ENCODE measurements at regions not wholly inside any gene's neighbourhood (a gene's known extent, or its start where the extent isn't known, plus 50 kb on each side); places are given as distances from the start of the nearest gene placed in this dataset.
"Not testable (repeated sequence)": the region's sequence is repeated elsewhere in the genome, so short reads cannot be mapped to it uniquely, and the experiment has no call there.

- intact Hi-C loops (cut with DNase I; ENCODE audit: low total_unique reads), result no loop called here
- Histone ChIP-seq H3K4me1 (no peaks in the 10 kb centered on the region), H3K9me3 (no peaks in the 10 kb centered on the region)
Measured at GRCh38 chr15:59812889-59813288, 123.8 kb upstream of the BNIP2 start.

GRCh38 chr15:59812250-59812870 is 123.2 kb upstream of the BNIP2 start:
- intact Hi-C loops (cut with DNase I; ENCODE audit: low total_unique reads), result no loop called here
- Histone ChIP-seq H3K27me3 (replicated peaks in 1 of 7) (peaks cover 0 to 9% (median 2%) of the 10 kb centered on the region in 7 donors), H3K27ac (no peak overlapping the region), H3K9me3 (no peaks in the 10 kb centered on the region), H3K36me3 (no peaks in the 10 kb centered on the region), H3K4me1 (no peaks in the 10 kb centered on the region), H3K4me3 (no peak overlapping the region)
- 63 to 72% (median 70%) methylated on average over 15 of the region's 15 CpGs for WGBS, 5 donors
- TF ChIP-seq POLR2AphosphoS5 (IDR thresholded peaks at IDR 0.05), result no peak
- TF ChIP-seq POLR2A (IDR thresholded peaks at IDR 0.05), result no peak
- TF ChIP-seq CTCF (IDR thresholded peaks at IDR 0.05 in 8 of 11, conservative IDR thresholded peaks at IDR 0.05 in 3 of 11), result no peak
- DNase-seq, result no peak

More at GRCh38 chr15:59812889-59813288, 123.8 kb upstream of the BNIP2 start:
- Histone ChIP-seq H3K27me3 (replicated peaks in 1 of 7) (peaks cover 0 to 13% (median 3%) of the 10 kb centered on the region in 7 donors), H3K36me3 (no peaks in the 10 kb centered on the region), H3K4me3 (no peak overlapping the region), H3K27ac (no peak overlapping the region)
- DNase-seq, result no peak
- TF ChIP-seq POLR2AphosphoS5 (IDR thresholded peaks at IDR 0.05), result no peak
- TF ChIP-seq POLR2A (IDR thresholded peaks at IDR 0.05), result no peak
- no peak for TF ChIP-seq CTCF (IDR thresholded peaks at IDR 0.05 in 8 of 11, conservative IDR thresholded peaks at IDR 0.05 in 3 of 11)
- WGBS, 5 donors, result 40 to 75% (median 67%) methylated on average over 1 of the region's 1 CpG

- H3K4me3 ChIP-seq, result peak overlapping the region in 4 of 8 donors; percentile 13 to 54 (median 18)
- peak overlapping the region in 2 of 8 donors; percentile 31 to 54 for H3K27ac ChIP-seq
- intact Hi-C loops (cut with DNase I; ENCODE audit: low total_unique reads); H3K4me1 ChIP-seq; H3K27me3 ChIP-seq (replicated peaks in 1 of 7); H3K9me3 ChIP-seq; H3K36me3 ChIP-seq: not testable (repeated sequence)
- peak; percentile 81 for DNase-seq
- 50 to 60% (median 58%) methylated on average over 19 of the region's 19 CpGs for WGBS, 5 donors
Measured at GRCh38 chr15:59803293-59803966, 114.3 kb upstream of the BNIP2 start.

GRCh38 chr15:59801649-59802048 is 112.5 kb upstream of the BNIP2 start:
- no peak overlapping the region for H3K27ac ChIP-seq
- WGBS, 5 donors, result 79 to 100% (median 95%) methylated on average over 1 of the region's 1 CpG

More at GRCh38 chr15:59801649-59802048, 112.5 kb upstream of the BNIP2 start:
- no peak for DNase-seq
- Histone ChIP-seq H3K4me1 (peaks cover 0 to 4% (median 0%) of the 10 kb centered on the region in 6 donors), H3K9me3 (no peaks in the 10 kb centered on the region), H3K36me3 (no peaks in the 10 kb centered on the region), H3K27me3 (replicated peaks in 1 of 7) (peaks cover 0 to 8% (median 0%) of the 10 kb centered on the region in 7 donors), H3K4me3 (no peak overlapping the region)
- TF ChIP-seq POLR2A (IDR thresholded peaks at IDR 0.05) (no peak), CTCF (IDR thresholded peaks at IDR 0.05 in 8 of 11, conservative IDR thresholded peaks at IDR 0.05 in 3 of 11) (no peak)
- intact Hi-C loops (cut with DNase I; ENCODE audit: low total_unique reads), result no loop called here

Measured in spleen (tissue), 11 donors.